ENCODE measurements at regions not wholly inside any gene's neighbourhood (a gene's known extent, or its start where the extent isn't known, plus 50 kb on each side); places are given as distances from the start of the nearest gene placed in this dataset.

DNA sequence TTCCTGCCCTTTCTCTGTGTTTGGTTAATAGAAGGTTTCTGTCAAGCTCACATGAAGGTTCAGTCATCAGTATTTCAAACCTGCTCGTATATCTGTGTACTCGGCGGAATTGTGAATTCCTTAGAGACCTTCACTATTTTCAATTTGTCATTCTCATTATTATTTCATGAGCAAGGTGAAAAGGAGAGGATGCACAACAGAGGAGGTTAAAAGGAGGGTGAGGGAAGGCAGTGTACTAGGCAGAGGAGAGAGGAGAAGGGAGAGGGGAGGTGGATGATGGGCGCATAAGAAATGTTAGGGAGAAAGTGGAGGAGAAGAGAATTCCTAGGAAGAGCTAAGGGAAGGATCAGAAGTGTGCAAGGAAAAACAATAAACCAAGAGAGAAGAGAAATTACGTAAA, 185.0 kb upstream of the COBL start:
- TF ChIP-seq, protein P1, sequence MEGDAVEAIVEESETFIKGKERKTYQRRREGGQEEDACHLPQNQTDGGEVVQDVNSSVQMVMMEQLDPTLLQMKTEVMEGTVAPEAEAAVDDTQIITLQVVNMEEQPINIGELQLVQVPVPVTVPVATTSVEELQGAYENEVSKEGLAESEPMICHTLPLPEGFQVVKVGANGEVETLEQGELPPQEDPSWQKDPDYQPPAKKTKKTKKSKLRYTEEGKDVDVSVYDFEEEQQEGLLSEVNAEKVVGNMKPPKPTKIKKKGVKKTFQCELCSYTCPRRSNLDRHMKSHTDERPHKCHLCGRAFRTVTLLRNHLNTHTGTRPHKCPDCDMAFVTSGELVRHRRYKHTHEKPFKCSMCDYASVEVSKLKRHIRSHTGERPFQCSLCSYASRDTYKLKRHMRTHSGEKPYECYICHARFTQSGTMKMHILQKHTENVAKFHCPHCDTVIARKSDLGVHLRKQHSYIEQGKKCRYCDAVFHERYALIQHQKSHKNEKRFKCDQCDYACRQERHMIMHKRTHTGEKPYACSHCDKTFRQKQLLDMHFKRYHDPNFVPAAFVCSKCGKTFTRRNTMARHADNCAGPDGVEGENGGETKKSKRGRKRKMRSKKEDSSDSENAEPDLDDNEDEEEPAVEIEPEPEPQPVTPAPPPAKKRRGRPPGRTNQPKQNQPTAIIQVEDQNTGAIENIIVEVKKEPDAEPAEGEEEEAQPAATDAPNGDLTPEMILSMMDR (IDR thresholded peaks at IDR 0.05; ENCODE audit: low read depth, low read length, missing control alignments), result no peak
- Histone ChIP-seq H3K27ac (no peak overlapping the region), H3K4me3 (ENCODE audit: low read depth, low read length) (no peak overlapping the region), H3K27me3 (replicated peaks) (no peaks in the 10 kb centered on the region), H3K36me3 (replicated peaks) (no peaks in the 10 kb centered on the region)
- in situ Hi-C loops (cut with HindIII; ENCODE audit: low pct_ligation_motif_present, low sequenced_read_pairs), result no loop called here
- no peak for DNase-seq

DNA sequence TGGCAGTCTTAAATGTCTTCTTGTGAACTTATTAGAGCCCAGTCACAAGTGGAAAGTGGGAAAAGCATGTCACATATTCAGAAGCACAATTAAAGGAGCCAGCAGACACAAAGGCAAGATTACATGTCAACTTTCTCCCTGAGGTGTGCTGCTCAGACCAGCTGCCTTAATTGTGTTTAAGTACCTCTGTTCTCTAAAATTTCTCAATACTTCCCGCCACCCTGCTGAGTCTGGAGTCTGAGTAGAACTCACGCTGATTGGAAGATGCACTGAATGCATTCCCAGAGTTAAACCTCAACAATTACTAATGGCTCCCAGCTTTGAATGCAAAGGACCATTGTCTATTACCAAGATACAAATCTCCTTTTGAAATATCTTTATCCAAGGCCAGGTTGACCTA, 166.4 kb upstream of the COBL start:
- H3K4me3 ChIP-seq (ENCODE audit: low read depth, low read length), result no peak overlapping the region
- H3K27ac ChIP-seq, result no peak overlapping the region
- in situ Hi-C loops (cut with HindIII; ENCODE audit: low pct_ligation_motif_present, low sequenced_read_pairs), result no loop called here
- H3K36me3 ChIP-seq (replicated peaks), result no peaks in the 10 kb centered on the region
- no peaks in the 10 kb centered on the region for H3K27me3 ChIP-seq (replicated peaks)
- TF ChIP-seq, protein P1 (IDR thresholded peaks at IDR 0.05; ENCODE audit: low read depth, low read length, missing control alignments), result no peak
- no peak for DNase-seq

DNA sequence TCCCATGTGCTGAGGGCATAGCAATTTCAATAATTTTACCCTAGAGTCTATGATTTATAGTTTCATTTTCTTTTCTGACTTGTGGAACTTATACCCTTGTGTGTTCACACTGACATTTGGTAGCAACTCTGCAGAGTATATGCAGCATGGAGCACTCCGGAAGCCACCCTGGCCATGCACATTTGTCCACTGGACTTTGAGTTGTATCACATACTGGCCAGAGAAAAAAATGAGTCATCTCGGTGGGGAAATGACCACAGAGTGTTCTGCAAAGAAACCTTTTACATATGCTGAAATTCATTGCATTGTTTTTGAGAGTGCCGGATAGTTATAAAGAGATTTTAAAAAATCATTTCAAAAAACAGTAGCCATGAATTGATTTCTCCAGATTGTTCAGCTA, 164.8 kb upstream of the COBL start:
- in situ Hi-C loops (cut with HindIII; ENCODE audit: low pct_ligation_motif_present, low sequenced_read_pairs), result no loop called here
- H3K27me3 ChIP-seq (replicated peaks), result no peaks in the 10 kb centered on the region
- TF ChIP-seq, protein P1 (IDR thresholded peaks at IDR 0.05; ENCODE audit: low read depth, low read length, missing control alignments), result no peak
- H3K27ac ChIP-seq, result no peak overlapping the region
- no peaks in the 10 kb centered on the region for H3K36me3 ChIP-seq (replicated peaks)
- DNase-seq, result no peak
- H3K4me3 ChIP-seq (ENCODE audit: low read depth, low read length), result no peak overlapping the region

DNA sequence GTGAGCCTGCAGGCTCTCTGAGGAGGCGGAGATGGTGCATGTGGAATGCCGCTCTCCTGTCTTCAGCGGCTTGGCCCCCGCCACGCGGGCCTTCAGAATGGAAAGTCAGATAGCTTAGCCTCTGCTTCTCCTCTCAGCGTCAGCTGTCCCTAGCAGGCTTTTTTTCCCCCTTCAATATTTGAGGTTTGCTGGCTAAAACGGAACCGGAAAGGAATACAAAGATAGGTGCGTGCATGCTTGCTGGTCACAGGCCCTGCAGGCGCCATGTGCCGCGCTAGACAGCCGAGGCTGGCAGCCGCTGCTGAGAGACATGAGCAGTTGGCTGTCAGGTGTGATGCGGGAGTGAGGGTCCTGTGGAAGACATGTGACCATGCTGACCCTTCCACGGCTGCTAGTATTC, 161.2 kb upstream of the COBL start:
- H3K36me3 ChIP-seq (replicated peaks), result no peaks in the 10 kb centered on the region
- no peak for DNase-seq
- no peak overlapping the region for H3K4me3 ChIP-seq (ENCODE audit: low read depth, low read length)
- no peaks in the 10 kb centered on the region for H3K27me3 ChIP-seq (replicated peaks)
- in situ Hi-C loops (cut with HindIII; ENCODE audit: low pct_ligation_motif_present, low sequenced_read_pairs), result no loop called here
- no peak overlapping the region for H3K27ac ChIP-seq
- TF ChIP-seq, protein P1 (IDR thresholded peaks at IDR 0.05; ENCODE audit: low read depth, low read length, missing control alignments), result no peak

DNA sequence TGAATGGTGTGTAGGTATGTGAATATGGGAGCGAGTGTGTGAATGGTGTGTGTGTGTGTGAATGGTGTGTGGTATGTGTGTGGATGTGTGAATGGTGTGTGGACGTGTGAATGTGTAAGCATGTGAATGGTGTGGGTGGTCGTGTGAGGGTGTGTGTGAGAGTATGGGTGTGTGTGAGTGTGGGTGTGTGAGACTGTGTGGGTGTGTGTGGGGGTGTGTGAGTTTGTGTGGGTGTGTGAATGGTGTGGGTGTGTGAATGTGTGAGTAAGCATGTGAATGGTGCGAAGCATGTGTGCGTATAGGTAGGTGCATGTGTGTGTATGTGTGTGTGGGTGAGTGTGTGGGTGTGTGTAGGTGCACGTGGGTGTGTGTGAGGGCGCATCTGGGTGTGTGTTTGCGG, 160.7 kb upstream of the COBL start:
- in situ Hi-C loops (cut with HindIII; ENCODE audit: low pct_ligation_motif_present, low sequenced_read_pairs), result no loop called here
- DNase-seq, result no peak
- TF ChIP-seq, protein P1 (IDR thresholded peaks at IDR 0.05; ENCODE audit: low read depth, low read length, missing control alignments), result no peak

DNA sequence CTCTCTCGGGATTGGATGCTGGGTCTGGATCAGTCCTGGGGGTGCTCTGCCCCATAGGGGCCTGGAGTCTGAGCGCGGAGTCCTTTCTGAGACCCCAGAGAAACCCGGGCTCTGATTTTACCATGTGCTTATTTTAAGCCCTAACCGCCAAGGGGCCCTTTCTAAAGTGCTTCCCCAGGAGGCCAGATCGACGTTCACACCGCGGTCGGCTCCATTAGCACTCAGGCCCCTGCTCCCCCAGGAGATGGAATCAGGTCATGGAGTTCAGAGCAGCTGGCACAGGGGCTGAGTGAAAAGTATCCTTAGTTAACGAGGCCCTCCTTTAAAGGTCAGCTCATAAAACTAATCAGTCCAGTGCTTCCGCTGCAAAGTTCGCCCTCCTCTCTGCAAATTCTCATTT, 159.4 kb upstream of the COBL start:
- Histone ChIP-seq H3K27me3 (replicated peaks) (no peaks in the 10 kb centered on the region), H3K27ac (no peak overlapping the region), H3K36me3 (replicated peaks) (no peaks in the 10 kb centered on the region), H3K4me3 (ENCODE audit: low read depth, low read length) (no peak overlapping the region)
- in situ Hi-C loops (cut with HindIII; ENCODE audit: low pct_ligation_motif_present, low sequenced_read_pairs), result no loop called here
- TF ChIP-seq, protein P1 (IDR thresholded peaks at IDR 0.05; ENCODE audit: low read depth, low read length, missing control alignments), result no peak
- DNase-seq, result no peak

More for the DNA sequence above, 160.7 kb upstream of the COBL start:
- no peak overlapping the region for H3K4me3 ChIP-seq (ENCODE audit: low read depth, low read length)
- no peaks in the 10 kb centered on the region for H3K27me3 ChIP-seq (replicated peaks)
- no peaks in the 10 kb centered on the region for H3K36me3 ChIP-seq (replicated peaks)
- H3K27ac ChIP-seq, result no peak overlapping the region

All from brain microvascular endothelial cell (primary cell).